GM21619 (cell line): ENCODE measurements at regions not wholly inside any gene's neighbourhood (a gene's known extent, or its start where the extent isn't known, plus 50 kb on each side); places are given as distances from the start of the nearest gene placed in this dataset.
"Not testable (repeated sequence)": the region's sequence is repeated elsewhere in the genome, so short reads cannot be mapped to it uniquely, and the experiment has no call there.

Experiments
- ATAC-seq: cut with Tn5 transposase; IDR thresholded peaks from one replicate; pipeline ENCODE4 v1.9.1; 2021; ENCODE audit not compliant: unreplicated experiment

DNA sequence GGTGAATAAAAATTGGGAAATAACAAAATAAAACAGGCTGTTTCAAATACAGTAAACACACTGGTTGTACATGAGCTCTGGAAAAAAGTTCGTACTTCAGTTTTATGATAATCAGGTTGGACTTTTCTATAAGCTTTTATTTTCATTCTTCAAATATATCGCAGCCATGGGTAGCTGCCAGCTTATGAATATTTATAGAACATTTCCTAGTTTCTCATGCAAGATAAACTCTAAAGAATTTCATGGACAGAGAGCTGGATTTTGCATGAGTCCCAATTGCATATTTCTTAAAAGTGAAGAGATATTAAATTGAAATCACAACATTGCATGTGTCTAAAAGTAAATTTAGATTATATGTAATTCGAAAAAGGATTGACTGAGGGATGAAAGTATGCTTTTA lies 827.6 kb downstream of the SLC6A15 start:
- no peak for ATAC-seq

DNA sequence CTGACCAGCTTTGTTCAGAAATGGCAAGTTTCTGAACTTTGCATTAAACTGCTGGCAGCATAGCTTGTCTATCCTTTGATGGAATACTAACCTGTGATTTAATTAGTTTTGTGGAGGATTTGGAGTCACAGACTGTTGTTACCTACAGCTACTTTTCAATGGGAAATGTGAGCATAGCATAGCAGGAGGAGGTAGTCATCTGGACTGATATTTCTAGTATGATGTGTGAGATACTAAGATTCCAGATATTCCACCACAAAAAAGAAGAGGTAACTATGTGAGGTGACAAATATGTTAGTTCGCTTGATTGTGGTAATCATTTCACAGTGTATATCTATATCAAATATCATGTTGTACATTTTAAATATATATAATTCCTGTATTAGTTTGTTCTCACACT lies 833.0 kb downstream of the SLC6A15 start:
- no peak for ATAC-seq

- ATAC-seq = no peak
These were observed 834.9 kb downstream of the SLC6A15 start for GRCh38 chr12:84077679-84078078.

DNA sequence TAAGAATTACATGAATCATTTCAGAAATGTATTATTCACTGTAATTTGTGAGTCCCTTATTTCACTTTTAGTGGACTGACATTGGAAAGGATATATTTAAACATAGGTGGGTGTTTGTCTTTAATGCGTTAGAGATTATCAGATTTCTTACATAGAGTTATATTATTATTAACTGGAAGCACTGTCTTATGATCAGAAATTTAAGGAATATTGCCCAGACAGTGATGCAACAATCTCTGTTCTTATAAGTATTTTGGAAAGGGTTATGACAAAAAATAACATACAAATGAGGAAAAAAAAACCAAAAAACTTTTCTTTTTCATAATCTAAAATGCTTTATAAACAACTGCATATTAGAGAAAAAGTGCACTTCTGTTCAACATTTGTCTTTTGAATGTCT lies 836.6 kb downstream of the SLC6A15 start:
- no peak for ATAC-seq

DNA sequence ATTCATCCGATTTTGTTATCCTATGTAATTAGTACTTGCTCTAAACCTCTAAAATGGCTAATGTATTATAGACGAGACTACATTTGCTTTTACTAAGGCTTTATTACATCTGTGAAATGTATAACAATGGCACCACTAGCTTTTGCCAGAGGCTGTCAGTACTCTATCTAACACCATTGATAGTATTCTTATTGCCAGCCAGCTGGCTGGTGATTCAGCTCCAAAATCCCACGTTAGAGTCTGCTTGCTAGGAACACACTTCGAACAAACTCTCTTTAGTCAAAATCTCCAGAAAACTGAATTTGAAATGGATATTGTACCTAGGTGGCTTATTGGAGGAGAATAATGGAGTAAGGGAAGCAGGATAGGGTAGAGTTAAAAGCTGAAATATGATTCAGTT lies 839.2 kb downstream of the SLC6A15 start:
- ATAC-seq = no peak

DNA sequence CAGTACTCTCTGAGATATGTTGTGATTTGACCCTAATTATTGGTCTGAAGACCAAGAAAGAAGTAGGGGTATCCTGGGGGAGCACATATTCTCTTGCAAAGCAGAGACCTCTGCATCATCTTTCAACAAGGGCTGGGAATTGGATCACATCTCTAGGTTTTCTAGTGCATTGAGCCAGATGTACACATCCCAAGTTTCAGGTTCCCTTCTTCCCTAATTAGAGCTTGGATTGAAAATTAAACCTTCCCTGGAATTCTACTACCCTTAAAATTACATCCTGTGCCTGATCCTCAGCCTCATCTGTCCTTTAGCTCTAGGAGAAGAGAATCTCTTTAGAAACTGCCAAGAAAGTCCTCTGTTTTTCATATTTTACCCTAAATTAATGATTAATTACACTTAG lies 839.6 kb downstream of the SLC6A15 start:
- no peak for ATAC-seq

DNA sequence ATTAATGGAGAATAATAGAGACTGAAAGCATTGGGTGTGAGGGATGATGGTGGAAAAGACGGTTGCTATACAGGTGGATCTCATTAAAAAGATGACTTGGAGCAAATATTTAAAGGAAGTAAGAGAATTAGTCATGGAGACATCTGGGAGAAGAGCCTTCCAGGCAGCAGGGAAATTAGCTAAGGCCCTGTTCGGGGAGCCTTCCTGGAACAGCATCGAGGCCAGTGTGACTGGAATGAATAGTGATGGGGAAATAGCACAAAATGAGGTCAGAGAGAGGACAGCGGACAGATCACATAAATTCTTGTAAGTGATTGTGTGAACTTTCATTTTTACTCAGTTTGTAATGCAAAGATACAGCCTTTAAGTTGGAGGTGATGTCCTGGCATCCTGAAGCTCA lies 842.3 kb downstream of the SLC6A15 start:
- no peak for ATAC-seq

DNA sequence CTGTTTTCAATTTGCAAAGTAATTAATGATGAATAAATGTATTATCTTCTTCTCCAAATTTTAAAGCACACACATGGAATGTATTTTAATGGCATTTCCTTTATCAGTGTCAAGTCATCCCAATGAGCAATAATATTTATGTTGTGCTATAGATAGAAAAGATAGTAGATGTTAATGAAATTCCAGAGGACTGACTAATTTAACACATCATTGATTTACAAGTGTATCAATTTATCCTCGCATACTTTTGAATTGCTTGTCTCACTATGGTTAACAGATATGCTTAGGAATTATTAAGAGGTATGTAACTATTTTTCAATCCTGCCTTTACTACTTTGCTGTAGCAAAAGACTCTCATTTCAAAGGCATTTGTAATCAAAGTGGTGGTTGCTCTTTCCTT lies 842.9 kb downstream of the SLC6A15 start:
- no peak for ATAC-seq

DNA sequence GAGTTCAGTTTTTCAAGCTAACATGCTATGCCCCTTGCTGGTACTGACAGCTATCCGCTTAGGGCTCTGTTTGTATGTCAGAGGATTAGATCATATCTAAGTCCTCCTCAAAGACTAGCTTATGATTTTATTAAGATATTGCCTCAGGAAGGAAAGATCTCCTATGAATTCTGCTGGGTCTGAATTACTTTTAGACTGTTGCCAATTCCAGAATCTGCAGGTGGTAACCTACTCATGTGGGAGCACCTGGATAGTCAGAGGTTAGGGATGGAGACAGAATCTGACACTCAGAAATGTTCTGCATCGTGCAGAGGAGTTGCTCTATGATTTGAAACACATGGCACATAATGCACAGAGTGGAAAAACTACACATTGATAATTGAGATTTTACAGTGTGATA lies 843.4 kb downstream of the SLC6A15 start:
- ATAC-seq = no peak

GRCh38 chr12:84058136-84058535 lies 854.5 kb downstream of the SLC6A15 start:
- no peak for ATAC-seq

GRCh38 chr12:84054811-84055210 lies 857.8 kb downstream of the SLC6A15 start:
- ATAC-seq = no peak

DNA sequence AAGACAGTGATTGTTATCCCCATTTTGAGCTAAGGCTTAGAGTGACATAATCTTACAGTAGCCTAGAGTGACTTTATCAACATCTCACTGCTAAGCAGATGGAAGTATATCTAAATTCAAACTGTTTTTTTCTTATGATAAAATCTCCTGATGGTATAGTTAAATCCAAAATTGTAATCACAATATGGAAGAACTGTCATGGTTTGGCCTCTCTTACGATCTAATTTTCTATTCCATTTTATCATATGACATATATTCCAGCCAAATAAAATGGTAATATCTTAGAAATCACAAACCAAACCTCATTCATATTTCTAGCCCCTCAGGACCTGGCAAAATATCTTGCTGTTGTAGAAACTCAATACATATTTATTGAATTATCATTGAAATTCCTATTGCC lies 864.7 kb downstream of the SLC6A15 start:
- no peak for ATAC-seq

DNA sequence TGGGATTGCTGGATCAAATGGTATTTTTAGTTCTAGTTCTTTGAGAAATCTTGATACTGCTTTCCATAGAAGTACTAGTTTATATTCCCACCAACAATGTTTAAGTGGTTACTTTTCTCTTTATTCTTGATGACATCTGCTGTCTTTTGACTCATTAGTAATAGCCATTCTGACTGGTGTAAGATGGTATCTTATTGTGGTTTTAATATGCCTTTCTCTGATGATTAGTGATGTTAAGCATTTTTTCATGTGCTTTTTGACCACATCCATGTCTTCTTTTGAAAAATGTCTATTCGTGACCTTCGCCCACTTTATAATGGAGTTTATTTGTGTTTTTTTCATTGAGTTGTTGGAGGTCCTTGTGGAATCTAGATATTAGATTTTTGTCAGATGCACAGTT lies 865.7 kb downstream of the SLC6A15 start:
- no peak for ATAC-seq

- ATAC-seq = no peak
These were observed 869.2 kb downstream of the SLC6A15 start for GRCh38 chr12:84043355-84043754.

- ATAC-seq = no peak
These were observed 874.4 kb downstream of the SLC6A15 start for GRCh38 chr12:84038242-84038641.

- ATAC-seq = no peak
These were observed 875.7 kb downstream of the SLC6A15 start for GRCh38 chr12:84036912-84037311.

GRCh38 chr12:84035766-84036165 lies 876.8 kb downstream of the SLC6A15 start:
- no peak for ATAC-seq

DNA sequence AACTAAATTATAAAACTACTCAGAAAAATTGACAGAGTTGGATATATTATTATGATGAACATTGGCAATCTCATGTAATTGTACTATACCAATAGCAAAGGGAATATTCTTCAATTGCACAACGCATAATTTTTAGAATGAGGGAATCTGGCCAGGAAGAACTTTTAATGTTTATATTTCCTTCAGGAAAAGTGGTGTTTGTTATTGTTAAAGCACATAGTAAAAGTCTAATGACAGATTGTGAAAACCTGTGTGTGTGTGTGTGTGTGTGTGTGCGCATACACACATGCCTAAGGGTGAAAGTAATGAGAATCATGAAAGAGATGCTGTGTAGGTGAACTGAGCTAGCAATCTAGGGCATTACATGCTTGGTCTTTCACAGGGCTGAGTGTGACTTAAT lies 877.7 kb downstream of the SLC6A15 start:
- no peak for ATAC-seq

DNA sequence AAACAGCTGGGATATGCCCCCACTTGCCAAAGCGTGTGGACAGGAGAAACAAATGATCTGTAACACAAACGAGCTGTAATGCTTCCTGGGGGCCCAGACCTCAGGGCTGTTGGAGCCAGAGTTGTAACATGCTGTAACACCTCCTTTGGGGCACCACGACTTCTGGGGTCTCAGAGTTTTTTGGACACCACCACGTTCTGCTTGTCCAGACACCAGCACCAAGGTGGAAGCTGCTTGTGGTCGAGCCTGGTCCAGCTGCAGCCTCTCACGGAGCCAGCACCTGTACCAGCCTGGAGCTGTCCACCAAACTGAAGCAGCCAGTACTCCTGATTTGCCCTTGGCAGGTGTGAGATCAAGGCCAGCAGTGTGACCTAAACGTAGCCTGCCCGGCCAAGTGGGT lies 879.4 kb downstream of the SLC6A15 start:
- no peak for ATAC-seq

DNA sequence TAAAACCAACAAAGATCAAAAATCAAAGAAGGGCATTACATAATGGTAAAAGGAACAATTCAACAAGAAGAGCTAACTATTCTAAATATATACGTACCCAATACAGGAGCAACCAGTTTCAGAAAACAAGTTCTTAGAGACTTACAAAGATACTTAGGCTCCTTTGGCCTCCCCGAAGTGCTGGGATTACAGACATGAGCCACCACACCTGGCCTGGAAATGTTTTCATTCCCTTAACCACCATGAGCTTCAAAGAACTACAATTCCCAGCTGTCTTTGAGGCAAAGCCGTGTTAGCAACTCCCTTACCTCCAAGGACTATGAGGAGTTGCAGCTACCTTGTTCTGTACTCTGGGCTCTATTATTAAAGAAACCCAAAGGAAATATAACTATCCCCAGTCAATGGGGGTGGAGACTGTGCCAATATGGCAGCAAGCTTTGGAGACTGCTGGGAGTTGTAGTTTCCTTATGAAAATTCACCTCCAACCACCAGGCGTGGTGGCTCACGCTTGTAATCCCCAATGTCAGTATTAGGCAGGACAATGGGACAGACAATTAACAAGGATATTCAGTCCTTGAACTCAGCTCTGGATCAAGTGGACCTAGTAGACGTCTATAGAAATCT lies 893.9 kb downstream of the SLC6A15 start:
- ATAC-seq = not testable (repeated sequence)

GRCh38 chr12:84016956-84017355 lies 895.6 kb downstream of the SLC6A15 start:
- ATAC-seq = no peak

DNA sequence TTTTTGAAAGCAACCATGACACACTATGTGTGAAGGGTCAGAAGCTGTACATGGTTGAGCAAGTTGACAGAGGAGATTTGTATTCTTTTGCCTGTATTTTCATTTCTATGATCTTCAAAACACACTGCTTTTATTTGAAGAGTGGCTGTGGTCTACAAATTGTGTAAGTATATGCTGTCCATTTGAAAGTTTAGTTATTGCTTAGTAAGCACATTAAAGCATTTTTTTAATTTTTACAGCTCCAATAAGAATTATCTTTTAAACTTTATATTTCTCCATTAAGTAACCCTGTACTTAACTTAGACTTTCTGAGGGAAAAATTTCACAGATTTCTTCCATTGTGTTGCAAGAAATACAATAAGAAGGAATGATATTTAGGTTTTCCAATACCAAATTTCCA lies 915.2 kb downstream of the SLC6A15 start:
- ATAC-seq = no peak

GRCh38 chr12:83996671-83997070 lies 915.9 kb downstream of the SLC6A15 start:
- no peak for ATAC-seq

GRCh38 chr12:83985084-83985483 lies 927.5 kb downstream of the SLC6A15 start:
- no peak for ATAC-seq
